GM19438 (cell line): ENCODE measurements at regions not wholly inside any gene's neighbourhood (a gene's known extent, or its start where the extent isn't known, plus 50 kb on each side); places are given as distances from the start of the nearest gene placed in this dataset.

Experiments
- ATAC-seq: cut with Tn5 transposase; IDR thresholded peaks from one replicate; pipeline ENCODE4 v1.9.1; 2021; ENCODE audit warnings: low read depth; ENCODE audit not compliant: unreplicated experiment

- no peak for ATAC-seq
Measured at GRCh38 chr3:148329481-148330235, 368.0 kb upstream of the AGTR1 start.

DNA sequence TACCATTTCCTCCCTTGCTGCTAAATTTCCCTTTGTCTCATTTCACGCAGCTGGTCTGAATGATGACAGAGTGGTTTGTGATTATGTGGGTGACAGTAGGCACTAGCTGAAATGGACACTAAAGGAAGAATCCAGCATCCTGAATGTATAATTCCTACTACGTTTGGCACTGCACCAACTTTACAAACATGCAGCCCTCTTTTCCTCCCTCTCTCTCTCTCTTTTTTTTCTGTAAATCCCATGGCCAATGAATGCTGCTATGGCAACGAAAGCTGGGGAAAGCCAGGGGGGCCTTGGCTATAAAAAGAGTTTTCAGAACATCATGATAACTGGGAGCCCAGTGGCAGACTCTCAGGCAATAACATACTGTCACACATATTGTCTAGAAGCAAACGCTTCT, 367.2 kb upstream of the AGTR1 start:
- no peak for ATAC-seq

DNA sequence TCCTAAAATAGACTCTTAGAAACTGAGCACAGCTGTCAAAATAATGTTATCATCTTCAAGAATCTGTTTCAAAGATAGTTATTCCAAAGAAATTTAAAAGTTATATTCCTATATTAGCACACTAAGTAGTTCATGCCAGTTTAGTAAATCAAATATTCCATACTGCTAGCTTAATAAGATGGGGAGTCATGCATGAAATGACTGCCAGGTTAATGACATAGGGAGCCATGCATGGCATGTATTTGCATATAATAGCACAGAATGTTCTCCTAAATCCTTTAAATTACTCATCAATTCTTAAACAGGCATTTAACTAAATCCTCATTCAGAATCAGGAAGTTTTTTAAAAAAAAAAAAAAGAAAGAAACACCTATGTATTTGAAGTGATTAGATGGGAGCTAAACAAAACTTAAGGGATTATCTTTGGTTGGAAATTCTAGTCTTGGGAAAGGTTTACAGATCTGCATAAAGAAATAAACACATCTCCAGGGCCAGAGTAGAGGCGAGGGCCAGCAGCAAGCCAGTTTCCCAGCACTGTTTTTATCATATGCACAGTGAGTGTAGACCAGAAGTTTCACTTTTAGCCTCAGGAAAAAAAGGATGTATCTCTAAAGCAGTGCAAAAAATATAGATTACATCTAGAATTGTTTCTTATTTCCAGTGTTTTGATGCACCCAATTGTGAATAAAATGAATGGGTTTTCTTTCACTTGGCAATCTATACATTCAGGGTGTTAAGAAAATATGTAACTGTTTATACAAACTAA, 366.4 kb upstream of the AGTR1 start:
- ATAC-seq = no peak

DNA sequence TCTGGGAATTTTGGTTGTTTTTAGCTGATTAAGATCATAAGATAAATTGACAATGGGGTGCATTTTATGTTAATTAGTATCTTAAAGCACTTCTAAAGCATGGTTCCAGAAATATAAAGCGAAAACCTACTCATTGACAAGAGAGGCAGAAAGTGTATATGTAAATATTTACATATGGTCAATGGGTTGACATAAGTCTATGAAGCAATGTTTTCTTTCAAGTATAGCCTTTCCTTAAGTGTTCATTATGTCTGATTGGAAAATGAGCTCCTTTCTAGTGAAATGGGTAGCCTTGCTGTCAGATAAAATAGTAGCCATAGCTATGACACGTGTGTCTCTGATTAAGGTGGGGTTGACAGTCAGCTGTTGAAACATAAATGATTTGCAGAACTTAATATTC, 365.2 kb upstream of the AGTR1 start:
- no peak for ATAC-seq

GRCh38 chr3:148333091-148333490, 364.6 kb upstream of the AGTR1 start:
- no peak for ATAC-seq

DNA sequence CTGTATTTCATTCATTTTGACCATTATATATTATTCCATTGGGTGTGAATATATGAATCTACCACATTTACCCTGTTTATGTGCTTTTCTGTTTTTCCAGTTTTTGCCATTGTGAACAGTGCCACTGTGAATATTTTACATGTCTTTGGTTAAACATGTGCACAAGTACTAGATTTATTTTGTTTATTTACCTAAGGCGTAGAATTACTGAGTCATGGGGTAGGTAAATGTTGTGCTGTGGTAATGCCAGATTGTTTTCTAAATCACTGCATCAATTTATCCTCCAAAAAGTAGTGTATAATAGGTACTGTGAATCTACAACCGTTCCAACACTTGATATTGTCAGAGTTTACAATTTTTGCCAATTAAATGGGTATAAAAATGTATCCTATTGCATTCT, 362.1 kb upstream of the AGTR1 start:
- no peak for ATAC-seq

GRCh38 chr3:148343416-148343815, 354.3 kb upstream of the AGTR1 start:
- no peak for ATAC-seq

- ATAC-seq = no peak
Measured at GRCh38 chr3:148344521-148344920, 353.2 kb upstream of the AGTR1 start.

DNA sequence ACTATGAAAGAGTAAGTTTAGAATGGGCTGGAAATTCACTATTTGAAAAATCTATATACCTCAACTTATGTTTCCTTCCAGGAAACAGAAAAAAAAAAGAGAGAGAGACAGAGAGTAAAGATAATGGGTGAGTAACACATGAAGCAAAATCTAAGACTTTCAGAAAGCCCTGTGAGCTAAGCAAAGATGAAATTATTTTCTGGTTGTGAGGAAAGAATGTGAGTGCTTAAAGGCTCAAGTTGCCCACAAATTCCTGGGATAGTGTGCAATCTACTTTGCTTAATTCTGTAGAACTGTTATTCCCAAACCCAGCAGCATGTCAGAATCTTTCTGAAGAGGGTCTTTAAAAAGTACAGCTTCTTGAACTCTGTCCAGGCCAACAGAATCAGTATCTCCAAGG, 337.7 kb upstream of the AGTR1 start:
- no peak for ATAC-seq

GRCh38 chr3:148366743-148367410, 330.8 kb upstream of the AGTR1 start:
- no peak for ATAC-seq

- no peak for ATAC-seq
Measured at GRCh38 chr3:148367756-148368155, 329.9 kb upstream of the AGTR1 start.

- no peak for ATAC-seq
Measured at GRCh38 chr3:148369381-148369780, 328.3 kb upstream of the AGTR1 start.

GRCh38 chr3:148372206-148372875, 325.4 kb upstream of the AGTR1 start:
- no peak for ATAC-seq

GRCh38 chr3:148373961-148374360, 323.7 kb upstream of the AGTR1 start:
- no peak for ATAC-seq

GRCh38 chr3:148379763-148380382, 317.8 kb upstream of the AGTR1 start:
- ATAC-seq = peak; percentile 96

GRCh38 chr3:148381051-148381450, 316.7 kb upstream of the AGTR1 start:
- ATAC-seq = no peak

GRCh38 chr3:148389916-148390315, 307.8 kb upstream of the AGTR1 start:
- no peak for ATAC-seq

DNA sequence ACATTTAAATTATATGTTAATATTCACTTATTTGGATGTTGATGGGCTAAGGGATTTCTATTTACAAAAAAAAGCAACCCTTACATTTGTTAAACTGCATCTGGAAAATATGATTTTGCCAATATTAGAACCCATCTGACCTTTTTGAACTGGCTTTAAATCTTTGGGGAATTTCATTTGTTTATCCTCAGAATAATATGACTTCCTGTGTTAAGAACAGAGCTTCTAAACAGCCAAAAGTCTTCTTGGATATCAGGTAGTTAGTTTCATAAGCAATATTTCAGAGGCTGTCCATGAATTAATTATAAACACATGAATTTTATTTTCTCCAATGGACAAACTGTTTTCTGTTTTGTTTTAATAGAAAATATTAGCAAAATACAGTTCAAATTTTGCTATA, 301.9 kb upstream of the AGTR1 start:
- ATAC-seq = no peak

- no peak for ATAC-seq
Measured at GRCh38 chr3:148400754-148401153, 296.9 kb upstream of the AGTR1 start.

- ATAC-seq = no peak
Measured at GRCh38 chr3:148408667-148409066, 289.0 kb upstream of the AGTR1 start.

DNA sequence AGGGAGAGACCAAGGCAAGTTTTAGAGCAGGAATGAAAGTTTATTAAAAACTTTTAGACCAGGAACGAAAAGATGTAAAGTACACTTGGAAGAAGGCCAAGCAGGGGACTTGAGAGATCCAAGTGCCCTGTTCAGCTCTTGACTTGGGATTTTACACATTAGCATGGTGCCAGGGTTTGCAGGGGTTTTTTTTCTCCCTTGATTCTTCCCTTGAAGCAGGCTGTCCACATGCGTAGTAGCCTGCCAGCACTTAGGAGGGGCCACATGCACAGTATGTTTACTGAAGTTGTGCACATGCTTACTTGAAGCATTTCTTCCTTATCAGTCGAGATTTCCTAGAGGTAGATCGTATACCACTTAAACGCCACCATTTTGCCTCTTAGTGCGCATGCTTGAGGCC, 277.5 kb upstream of the AGTR1 start:
- ATAC-seq = no peak
